OCI-LY7 (cell line): ENCODE measurements at regions not wholly inside any gene's neighbourhood (a gene's known extent, or its start where the extent isn't known, plus 50 kb on each side); places are given as distances from the start of the nearest gene placed in this dataset.

Source experiments
- BruUV-seq: library from RNA; stranded (reverse); fragments of 400-500 nt; replicated peaks from 2 replicates; lab custom pipeline; 2021; lab: Mats Ljungman, UMichigan
- CTCF ChIA-PET: fragments of 300-600 bp; sonication (Branson Sonifier 250); formaldehyde crosslinking; loops from one replicate; lab custom pipeline; 2022; ENCODE audit warnings: antibody characterized with exemption; ENCODE audit not compliant: unreplicated experiment; lab: Charles Lee
- POLR2A ChIA-PET: fragments of 300-600 bp; sonication (Branson Sonifier 250); formaldehyde crosslinking; loops from one replicate; lab custom pipeline; 2022; ENCODE audit warnings: antibody characterized with exemption; lab: Charles Lee
- DNase-seq: peaks from one replicate; pipeline ENCODE4 v3.0.0-alpha.2; 2015; ENCODE audit warnings: low spot score
- H2AFZ ChIP-seq: fragments of 200-600 bp; sonication (generic), shearing (Covaris generic); 2 replicates; pipeline ENCODE4 v1.6.1; 2014; ENCODE audit warnings: mild to moderate bottlenecking, antibody characterized with exemption, low read length, moderate library complexity
- H3K27ac ChIP-seq: fragments of 200-600 bp; sonication (generic); 2 replicates; pipeline ENCODE4 v1.5.1; 2014; ENCODE audit warnings: mixed run types, low read depth, mild to moderate bottlenecking, moderate library complexity, low read length, inconsistent platforms; ENCODE audit not compliant: poor library complexity, severe bottlenecking
- H3K36me3 ChIP-seq: fragments of 200-600 bp; sonication (generic); 2 replicates; pipeline ENCODE4 v1.6.1; 2014; ENCODE audit warnings: mild to moderate bottlenecking, antibody characterized with exemption, low read length, moderate library complexity, mixed read lengths; ENCODE audit not compliant: insufficient read depth
- H3K4me1 ChIP-seq: fragments of 200-600 bp; sonication (generic); 2 replicates; pipeline ENCODE4 v1.5.1; 2014; ENCODE audit warnings: mild to moderate bottlenecking, low read length; ENCODE audit not compliant: insufficient read depth, poor library complexity, severe bottlenecking
- H3K4me2 ChIP-seq: fragments of 200-600 bp; sonication (generic); 2 replicates; pipeline ENCODE4 v1.6.1; 2014; ENCODE audit warnings: mild to moderate bottlenecking, low read length
- H3K4me3 ChIP-seq: fragments of 200-600 bp; sonication (generic); 2 replicates; pipeline ENCODE4 v1.5.1; 2014; ENCODE audit warnings: mild to moderate bottlenecking, low read depth, low read length; ENCODE audit not compliant: poor library complexity, severe bottlenecking
- H3K79me2 ChIP-seq: fragments of 200-600 bp; sonication (generic); 2 replicates; pipeline ENCODE4 v1.6.1; 2016; ENCODE audit warnings: low read depth, mild to moderate bottlenecking, low read length, moderate library complexity, mixed read lengths; ENCODE audit not compliant: insufficient read depth
- H3K9me2 ChIP-seq: fragments of 200-600 bp; sonication (generic); 2 replicates; pipeline ENCODE4 v1.6.1; 2016; ENCODE audit warnings: mild to moderate bottlenecking, low read length, mixed read lengths; ENCODE audit not compliant: insufficient read depth
- H3K9me3 ChIP-seq: fragments of 200-600 bp; sonication (generic); 2 replicates; pipeline ENCODE4 v1.6.1; 2014; ENCODE audit warnings: mild to moderate bottlenecking, mixed run types, low read length, mixed read lengths
- H4K20me1 ChIP-seq: fragments of 200-600 bp; sonication (generic); 2 replicates; pipeline ENCODE4 v1.6.1; 2014; ENCODE audit warnings: mild to moderate bottlenecking, antibody characterized with exemption, low read length, moderate library complexity, mixed read lengths; ENCODE audit not compliant: insufficient read depth
- EZH2phosphoT487 ChIP-seq: fragments of 200-600 bp; sonication (generic); IDR thresholded peaks from 2 replicates; pipeline ENCODE4 v1.6.1; 2018; ENCODE audit warnings: low read depth, borderline replicate concordance, mild to moderate bottlenecking, mixed run types, antibody characterized with exemption, low read length, moderate library complexity, mixed read lengths
- intact Hi-C: fragments of 100-400 bp; cut with micrococcal nuclease; formaldehyde crosslinking; loops from one replicate; pipeline ENCODE4 v1.10.0; 2022; ENCODE audit not compliant: unreplicated experiment
- TF ChIP-seq, protein P1 (sequence below): fragments of 200-600 bp; sonication (generic); conservative IDR thresholded peaks from 2 replicates; pipeline ENCODE4 v1.5.1; 2014; ENCODE audit warnings: mild to moderate bottlenecking, antibody characterized with exemption, low read length, moderate library complexity, mixed read lengths

- no peak overlapping the region for H3K4me3 ChIP-seq
- H4K20me1 ChIP-seq: no peaks in the 10 kb centered on the region
- H3K4me2 ChIP-seq: no peak overlapping the region
- no peaks in the 10 kb centered on the region for H3K9me2 ChIP-seq
- H3K4me1 ChIP-seq: no peaks in the 10 kb centered on the region
- no peak overlapping the region for H2AFZ ChIP-seq
- H3K79me2 ChIP-seq: no peaks in the 10 kb centered on the region
- H3K27ac ChIP-seq: no peak overlapping the region
- CTCF ChIA-PET: no interaction called here
- POLR2A ChIA-PET: interaction anchor here (1.2 kb wide), 1 partner anchor 10 kb away, joined by 3 read pairs; no protein-coding TSS in a partner anchor
- intact Hi-C loops: no loop called here
- H3K36me3 ChIP-seq: no peaks in the 10 kb centered on the region
- no peak for TF ChIP-seq EZH2phosphoT487
- TF ChIP-seq, protein P1, sequence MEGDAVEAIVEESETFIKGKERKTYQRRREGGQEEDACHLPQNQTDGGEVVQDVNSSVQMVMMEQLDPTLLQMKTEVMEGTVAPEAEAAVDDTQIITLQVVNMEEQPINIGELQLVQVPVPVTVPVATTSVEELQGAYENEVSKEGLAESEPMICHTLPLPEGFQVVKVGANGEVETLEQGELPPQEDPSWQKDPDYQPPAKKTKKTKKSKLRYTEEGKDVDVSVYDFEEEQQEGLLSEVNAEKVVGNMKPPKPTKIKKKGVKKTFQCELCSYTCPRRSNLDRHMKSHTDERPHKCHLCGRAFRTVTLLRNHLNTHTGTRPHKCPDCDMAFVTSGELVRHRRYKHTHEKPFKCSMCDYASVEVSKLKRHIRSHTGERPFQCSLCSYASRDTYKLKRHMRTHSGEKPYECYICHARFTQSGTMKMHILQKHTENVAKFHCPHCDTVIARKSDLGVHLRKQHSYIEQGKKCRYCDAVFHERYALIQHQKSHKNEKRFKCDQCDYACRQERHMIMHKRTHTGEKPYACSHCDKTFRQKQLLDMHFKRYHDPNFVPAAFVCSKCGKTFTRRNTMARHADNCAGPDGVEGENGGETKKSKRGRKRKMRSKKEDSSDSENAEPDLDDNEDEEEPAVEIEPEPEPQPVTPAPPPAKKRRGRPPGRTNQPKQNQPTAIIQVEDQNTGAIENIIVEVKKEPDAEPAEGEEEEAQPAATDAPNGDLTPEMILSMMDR: no peak
- DNase-seq: no peak
- no TSS peak for BruUV-seq
- no peaks in the 10 kb centered on the region for H3K9me3 ChIP-seq
These were observed 324.5 kb upstream of the UBE2E3 start for GRCh38 chr2:180655842-180656454.

DNA sequence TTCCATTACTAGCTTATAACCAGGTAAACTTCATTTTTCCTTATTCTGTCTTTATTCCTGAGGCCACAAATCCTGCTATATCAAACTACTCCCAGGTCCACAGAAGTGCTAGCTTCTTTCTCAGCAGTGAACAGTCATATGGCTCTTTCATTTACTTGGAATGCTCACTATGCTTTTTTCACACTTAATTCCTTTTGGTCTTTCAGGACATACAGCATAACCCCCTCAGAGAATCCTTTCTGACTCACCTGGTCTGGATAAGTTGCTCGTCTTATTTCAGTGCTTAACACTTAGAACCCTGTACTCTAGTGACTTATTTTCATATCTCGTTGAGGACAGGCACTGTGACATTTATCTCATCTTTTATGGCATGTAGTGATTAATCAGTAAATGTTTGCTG is 325.0 kb upstream of the UBE2E3 start:
- no peaks in the 10 kb centered on the region for H4K20me1 ChIP-seq
- no peak for DNase-seq
- H3K9me2 ChIP-seq: no peaks in the 10 kb centered on the region
- H3K4me3 ChIP-seq: no peak overlapping the region
- no peaks in the 10 kb centered on the region for H3K79me2 ChIP-seq
- no peaks in the 10 kb centered on the region for H3K36me3 ChIP-seq
- no peaks in the 10 kb centered on the region for H3K4me1 ChIP-seq
- no peak for TF ChIP-seq EZH2phosphoT487
- TF ChIP-seq, protein P1: no peak
- no peak overlapping the region for H2AFZ ChIP-seq
- no peaks in the 10 kb centered on the region for H3K9me3 ChIP-seq
- no peak overlapping the region for H3K27ac ChIP-seq
- no TSS peak for BruUV-seq
- intact Hi-C loops: no loop called here
- POLR2A ChIA-PET: interaction anchor here (0.6 to 1.2 kb wide), 2 partner anchors 10 to 655 kb away, joined by 3 to 4 read pairs; no protein-coding TSS in a partner anchor
- no peak overlapping the region for H3K4me2 ChIP-seq
- CTCF ChIA-PET: no interaction called here

- Histone ChIP-seq H3K36me3 (no peaks in the 10 kb centered on the region), H2AFZ (no peak overlapping the region), H4K20me1 (no peaks in the 10 kb centered on the region), H3K4me2 (no peak overlapping the region), H3K9me2 (no peaks in the 10 kb centered on the region), H3K9me3 (no peaks in the 10 kb centered on the region), H3K4me3 (no peak overlapping the region), H3K27ac (no peak overlapping the region), H3K79me2 (no peaks in the 10 kb centered on the region), H3K4me1 (no peaks in the 10 kb centered on the region)
- intact Hi-C loops: no loop called here
- ChIA-PET CTCF (no interaction called here), POLR2A (no interaction called here)
- no peak for DNase-seq
- TF ChIP-seq, protein P1: no peak
- TF ChIP-seq EZH2phosphoT487: no peak
- BruUV-seq: no TSS peak
These were observed 326.9 kb upstream of the UBE2E3 start for GRCh38 chr2:180653481-180653880.
